ENCODE measurements at regions not wholly inside any gene's neighbourhood (a gene's known extent, or its start where the extent isn't known, plus 50 kb on each side); places are given as distances from the start of the nearest gene placed in this dataset.

GRCh38 chr10:64486901-64487300 is 965.7 kb downstream of the REEP3 start:
- no peak for FAIRE-seq
- DNase-seq (ENCODE audit: insufficient read length), result no peak
- no peak for TF ChIP-seq TAF1 (IDR thresholded peaks at IDR 0.05; ENCODE audit: borderline replicate concordance, low read depth, low read length)
- TF ChIP-seq POLR2AphosphoS5 (IDR thresholded peaks at IDR 0.05; ENCODE audit: low read depth, low read length), result no peak
- TF ChIP-seq POLR2A (IDR thresholded peaks at IDR 0.05; ENCODE audit: low read depth, low read length), result no peak

GRCh38 chr10:64494901-64495300 is 973.7 kb downstream of the REEP3 start:
- DNase-seq (ENCODE audit: insufficient read length), result no peak
- TF ChIP-seq POLR2A (IDR thresholded peaks at IDR 0.05; ENCODE audit: low read depth, low read length) (no peak), TAF1 (IDR thresholded peaks at IDR 0.05; ENCODE audit: borderline replicate concordance, low read depth, low read length) (no peak), POLR2AphosphoS5 (IDR thresholded peaks at IDR 0.05; ENCODE audit: low read depth, low read length) (no peak)
- no peak for FAIRE-seq

GRCh38 chr10:64497306-64497705 is 976.1 kb downstream of the REEP3 start:
- TF ChIP-seq POLR2AphosphoS5 (IDR thresholded peaks at IDR 0.05; ENCODE audit: low read depth, low read length) (no peak), POLR2A (IDR thresholded peaks at IDR 0.05; ENCODE audit: low read depth, low read length) (no peak), TAF1 (IDR thresholded peaks at IDR 0.05; ENCODE audit: borderline replicate concordance, low read depth, low read length) (no peak)
- DNase-seq (ENCODE audit: insufficient read length) (no peak), FAIRE-seq (no peak)

- no peak for DNase-seq (ENCODE audit: insufficient read length)
- FAIRE-seq, result no peak
- TF ChIP-seq POLR2A (IDR thresholded peaks at IDR 0.05; ENCODE audit: low read depth, low read length) (no peak), POLR2AphosphoS5 (IDR thresholded peaks at IDR 0.05; ENCODE audit: low read depth, low read length) (no peak), TAF1 (IDR thresholded peaks at IDR 0.05; ENCODE audit: borderline replicate concordance, low read depth, low read length) (no peak)
These were observed 980.6 kb downstream of the REEP3 start for GRCh38 chr10:64501807-64502206.

- no peak for FAIRE-seq
- DNase-seq (ENCODE audit: insufficient read length), result no peak
- TF ChIP-seq TAF1 (IDR thresholded peaks at IDR 0.05; ENCODE audit: borderline replicate concordance, low read depth, low read length) (no peak), POLR2AphosphoS5 (IDR thresholded peaks at IDR 0.05; ENCODE audit: low read depth, low read length) (no peak), POLR2A (IDR thresholded peaks at IDR 0.05; ENCODE audit: low read depth, low read length) (no peak)
These were observed 981.7 kb downstream of the REEP3 start for GRCh38 chr10:64502936-64503335.

GRCh38 chr10:64503429-64503828 is 982.2 kb downstream of the REEP3 start:
- FAIRE-seq, result no peak
- DNase-seq (ENCODE audit: insufficient read length), result no peak
- TF ChIP-seq POLR2A (IDR thresholded peaks at IDR 0.05; ENCODE audit: low read depth, low read length) (no peak), TAF1 (IDR thresholded peaks at IDR 0.05; ENCODE audit: borderline replicate concordance, low read depth, low read length) (no peak), POLR2AphosphoS5 (IDR thresholded peaks at IDR 0.05; ENCODE audit: low read depth, low read length) (no peak)

- TF ChIP-seq TAF1 (IDR thresholded peaks at IDR 0.05; ENCODE audit: borderline replicate concordance, low read depth, low read length), result no peak
- TF ChIP-seq POLR2A (IDR thresholded peaks at IDR 0.05; ENCODE audit: low read depth, low read length), result no peak
- no peak for FAIRE-seq
- no peak for DNase-seq (ENCODE audit: insufficient read length)
These were observed 984.3 kb downstream of the REEP3 start for GRCh38 chr10:64505501-64505900.

GRCh38 chr10:64506963-64507362 is 985.8 kb downstream of the REEP3 start:
- DNase-seq (ENCODE audit: insufficient read length) (no peak), FAIRE-seq (no peak)
- TF ChIP-seq TAF1 (IDR thresholded peaks at IDR 0.05; ENCODE audit: borderline replicate concordance, low read depth, low read length), result no peak
- TF ChIP-seq POLR2AphosphoS5 (IDR thresholded peaks at IDR 0.05; ENCODE audit: low read depth, low read length), result no peak
- TF ChIP-seq POLR2A (IDR thresholded peaks at IDR 0.05; ENCODE audit: low read depth, low read length), result no peak

GRCh38 chr10:64507651-64508028 is 986.4 kb downstream of the REEP3 start:
- FAIRE-seq (no peak), DNase-seq (ENCODE audit: insufficient read length) (no peak)
- TF ChIP-seq POLR2A (IDR thresholded peaks at IDR 0.05; ENCODE audit: low read depth, low read length) (no peak), TAF1 (IDR thresholded peaks at IDR 0.05; ENCODE audit: borderline replicate concordance, low read depth, low read length) (no peak), POLR2AphosphoS5 (IDR thresholded peaks at IDR 0.05; ENCODE audit: low read depth, low read length) (no peak)

GRCh38 chr10:64508029-64508661 is 986.9 kb downstream of the REEP3 start:
- TF ChIP-seq POLR2AphosphoS5 (IDR thresholded peaks at IDR 0.05; ENCODE audit: low read depth, low read length), result no peak
- no peak for TF ChIP-seq POLR2A (IDR thresholded peaks at IDR 0.05; ENCODE audit: low read depth, low read length)
- no peak for TF ChIP-seq TAF1 (IDR thresholded peaks at IDR 0.05; ENCODE audit: borderline replicate concordance, low read depth, low read length)
- DNase-seq (ENCODE audit: insufficient read length) (no peak), FAIRE-seq (no peak)

- no peak for DNase-seq (ENCODE audit: insufficient read length)
- no peak for FAIRE-seq
- TF ChIP-seq POLR2A (IDR thresholded peaks at IDR 0.05; ENCODE audit: low read depth, low read length), result no peak
- TF ChIP-seq POLR2AphosphoS5 (IDR thresholded peaks at IDR 0.05; ENCODE audit: low read depth, low read length), result no peak
- TF ChIP-seq TAF1 (IDR thresholded peaks at IDR 0.05; ENCODE audit: borderline replicate concordance, low read depth, low read length), result no peak
These were observed 994.9 kb downstream of the REEP3 start for GRCh38 chr10:64515970-64516699.

GRCh38 chr10:64518456-64518855 is 997.3 kb downstream of the REEP3 start:
- FAIRE-seq (no peak), DNase-seq (ENCODE audit: insufficient read length) (no peak)
- TF ChIP-seq POLR2A (IDR thresholded peaks at IDR 0.05; ENCODE audit: low read depth, low read length) (no peak), TAF1 (IDR thresholded peaks at IDR 0.05; ENCODE audit: borderline replicate concordance, low read depth, low read length) (no peak), POLR2AphosphoS5 (IDR thresholded peaks at IDR 0.05; ENCODE audit: low read depth, low read length) (no peak)

All from GM12892 (cell line).